ENCODE measurements at regions not wholly inside any gene's neighbourhood (a gene's known extent, or its start where the extent isn't known, plus 50 kb on each side); places are given as distances from the start of the nearest gene placed in this dataset.

DNA sequence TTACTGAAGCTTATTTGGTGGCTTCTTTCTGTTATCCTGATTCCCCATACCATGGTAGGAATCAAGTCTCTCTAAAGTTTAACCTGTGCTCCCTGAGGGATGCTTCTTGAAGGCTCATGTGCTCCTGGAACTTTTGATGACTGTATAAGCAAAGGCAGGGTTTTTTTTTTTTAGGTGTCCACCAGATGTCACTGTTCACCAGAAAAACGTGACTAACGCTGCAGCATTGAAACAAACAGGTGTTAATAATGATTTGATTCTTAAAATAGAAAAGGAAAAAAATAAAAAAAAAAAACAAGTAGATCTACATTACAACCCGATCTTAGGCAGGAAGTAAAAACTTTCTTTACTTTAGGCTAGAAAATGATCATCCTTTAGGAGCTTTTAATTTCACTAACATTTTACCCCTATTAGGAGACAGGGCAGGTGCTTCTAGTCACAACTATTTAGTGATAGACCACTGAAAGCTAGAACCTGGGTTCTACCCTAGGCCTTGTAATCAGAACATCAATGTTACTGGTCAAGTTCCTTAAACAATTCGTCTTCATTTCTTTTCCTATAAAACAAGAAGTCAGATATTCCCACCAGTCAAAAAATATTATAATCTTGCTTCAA is 223.0 kb downstream of the PLA2G4A start:
- no peak for TF ChIP-seq POLR2AphosphoS5 (IDR thresholded peaks at IDR 0.05; ENCODE audit: borderline replicate concordance, low read depth, low read length)
- no peak for TF ChIP-seq EZH2 (IDR thresholded peaks at IDR 0.05)

Measured in SK-N-MC (cell line).